Hepatocyte (in vitro differentiated cells): ENCODE measurements at regions not wholly inside any gene's neighbourhood (a gene's known extent, or its start where the extent isn't known, plus 50 kb on each side); places are given as distances from the start of the nearest gene placed in this dataset.

Experiments used
- CTCF ChIP-seq: fragments of 200-600 bp; sonication (generic); IDR thresholded peaks from 2 replicates; pipeline ENCODE4 v1.5.1; 2016; ENCODE audit warnings: antibody characterized with exemption, mild to moderate bottlenecking; ENCODE audit not compliant: poor library complexity
- EZH2 ChIP-seq: fragments of 200-600 bp; sonication (generic); IDR thresholded peaks from 2 replicates; pipeline ENCODE4 v1.6.1; 2016; ENCODE audit warnings: antibody characterized with exemption, mild to moderate bottlenecking, borderline replicate concordance
- EZH2phosphoT487 ChIP-seq: fragments of 200-600 bp; sonication (generic); IDR thresholded peaks from one replicate; pipeline ENCODE4 v1.6.1; 2018; ENCODE audit warnings: antibody characterized with exemption, mild to moderate bottlenecking, low read depth, moderate library complexity; ENCODE audit not compliant: unreplicated experiment, severe bottlenecking

- TF ChIP-seq CTCF (no peak), EZH2 (no peak), EZH2phosphoT487 (no peak)
Observed at GRCh38 chr1:87927391-87928280, 599.0 kb downstream of the LMO4 start.
